ENCODE measurements at regions not wholly inside any gene's neighbourhood (a gene's known extent, or its start where the extent isn't known, plus 50 kb on each side); places are given as distances from the start of the nearest gene placed in this dataset.

- TF ChIP-seq CTCF (IDR thresholded peaks at IDR 0.05), result no peak
- H3K9me3 Mint-ChIP-seq, result no peaks in the 10 kb centered on the region
- DNase-seq, result no peak
- POLR2A ChIA-PET, result no interaction called here
- H3K4me3 Mint-ChIP-seq, result no peak overlapping the region
- no peaks in the 10 kb centered on the region for H3K4me1 Mint-ChIP-seq (ENCODE audit: low read depth)
- intact Hi-C loops (cut with micrococcal nuclease), result no loop called here
- ATAC-seq, result no peak
- CTCF ChIA-PET, result no interaction called here
- H3K36me3 Mint-ChIP-seq (ENCODE audit: low read depth), result no peaks in the 10 kb centered on the region
- no peaks in the 10 kb centered on the region for H3K27me3 Mint-ChIP-seq
- H3K27ac Mint-ChIP-seq, result no peak overlapping the region
Observed at GRCh38 chr12:25719505-25719904, 166.4 kb upstream of the LMNTD1 start.

- Mint-ChIP-seq H3K27ac (no peak overlapping the region), H3K27me3 (no peaks in the 10 kb centered on the region), H3K9me3 (no peaks in the 10 kb centered on the region), H3K4me1 (ENCODE audit: low read depth) (no peaks in the 10 kb centered on the region), H3K4me3 (no peak overlapping the region), H3K36me3 (ENCODE audit: low read depth) (no peaks in the 10 kb centered on the region)
- no peak for TF ChIP-seq CTCF (IDR thresholded peaks at IDR 0.05)
- intact Hi-C loops (cut with micrococcal nuclease), result no loop called here
- ATAC-seq (no peak), DNase-seq (no peak)
- ChIA-PET CTCF (no interaction called here), POLR2A (no interaction called here)
Observed at GRCh38 chr12:25723336-25723735, 170.3 kb upstream of the LMNTD1 start.

- no peaks in the 10 kb centered on the region for H3K36me3 Mint-ChIP-seq (ENCODE audit: low read depth)
- no peaks in the 10 kb centered on the region for H3K27me3 Mint-ChIP-seq
- TF ChIP-seq CTCF (IDR thresholded peaks at IDR 0.05), result no peak
- ATAC-seq, result no peak
- ChIA-PET CTCF (no interaction called here), POLR2A (no interaction called here)
- no peak overlapping the region for H3K27ac Mint-ChIP-seq
- no peak for DNase-seq
- no peak overlapping the region for H3K4me3 Mint-ChIP-seq
- intact Hi-C loops (cut with micrococcal nuclease), result no loop called here
- no peaks in the 10 kb centered on the region for H3K9me3 Mint-ChIP-seq
- no peaks in the 10 kb centered on the region for H3K4me1 Mint-ChIP-seq (ENCODE audit: low read depth)
Observed at GRCh38 chr12:25723921-25724491, 170.9 kb upstream of the LMNTD1 start.

GRCh38 chr12:25725470-25725869 lies 172.4 kb upstream of the LMNTD1 start:
- H3K4me1 Mint-ChIP-seq (ENCODE audit: low read depth), result no peaks in the 10 kb centered on the region
- no peak overlapping the region for H3K27ac Mint-ChIP-seq
- H3K9me3 Mint-ChIP-seq, result no peaks in the 10 kb centered on the region
- TF ChIP-seq CTCF (IDR thresholded peaks at IDR 0.05), result no peak
- ChIA-PET CTCF (no interaction called here), POLR2A (no interaction called here)
- DNase-seq (no peak), ATAC-seq (no peak)
- H3K4me3 Mint-ChIP-seq, result no peak overlapping the region
- no peaks in the 10 kb centered on the region for H3K36me3 Mint-ChIP-seq (ENCODE audit: low read depth)
- intact Hi-C loops (cut with micrococcal nuclease), result no loop called here
- no peaks in the 10 kb centered on the region for H3K27me3 Mint-ChIP-seq

- no peaks in the 10 kb centered on the region for H3K27me3 Mint-ChIP-seq
- CTCF ChIA-PET, result no interaction called here
- POLR2A ChIA-PET, result no interaction called here
Observed at GRCh38 chr12:25725931-25726330, 172.8 kb upstream of the LMNTD1 start.

More at GRCh38 chr12:25725931-25726330, 172.8 kb upstream of the LMNTD1 start:
- H3K4me3 Mint-ChIP-seq, result no peak overlapping the region
- H3K4me1 Mint-ChIP-seq (ENCODE audit: low read depth), result no peaks in the 10 kb centered on the region
- ATAC-seq (no peak), DNase-seq (no peak)
- H3K27ac Mint-ChIP-seq, result no peak overlapping the region
- H3K36me3 Mint-ChIP-seq (ENCODE audit: low read depth), result no peaks in the 10 kb centered on the region
- intact Hi-C loops (cut with micrococcal nuclease), result no loop called here
- no peaks in the 10 kb centered on the region for H3K9me3 Mint-ChIP-seq
- TF ChIP-seq CTCF (IDR thresholded peaks at IDR 0.05), result no peak

Measured in activated CD8-positive, alpha-beta T cell treated with anti-CD3 and anti-CD28 coated beads for 36 hours (primary cell).